ENCODE measurements at regions not wholly inside any gene's neighbourhood (a gene's known extent, or its start where the extent isn't known, plus 50 kb on each side); places are given as distances from the start of the nearest gene placed in this dataset.

- TF ChIP-seq CTCF (optimal IDR thresholded peaks at IDR 0.05 in 1 of 3, IDR thresholded peaks at IDR 0.05 in 1 of 3, conservative IDR thresholded peaks at IDR 0.05 in 1 of 3; ENCODE audit: extremely low read depth in 1 of 3, insufficient read depth in 2 of 3, low read length in 3 of 3) (no peak), EZH2 (IDR thresholded peaks at IDR 0.05; ENCODE audit: low read length) (no peak)
Observed at GRCh38 chr20:57894096-57894495, 184.3 kb upstream of the PMEPA1 start.
